Activated naive CD4-positive, alpha-beta T cell treated with anti-CD3 and anti-CD28 coated beads, Interleukin-2, amount 50 U/mL, for 72 hours (primary cell): ENCODE measurements at regions not wholly inside any gene's neighbourhood (a gene's known extent, or its start where the extent isn't known, plus 50 kb on each side); places are given as distances from the start of the nearest gene placed in this dataset.

Experiments used
- ATAC-seq, 2 donors: fragments of 150-1000 bp; cut with Tn5 transposase; 2 replicates each; pipeline ENCODE4 v1.10.0; 2021; ENCODE audit warnings: mild to moderate bottlenecking in 2 of 2, moderate library complexity in 2 of 2
- DNase-seq, 2 donors: peaks; one replicate each; pipeline ENCODE4 v3.0.0; 2021 to 2022; ENCODE audit warnings: low spot score in 2 of 2
- H3K27ac Mint-ChIP-seq, 2 donors: one replicate each; pipeline ENCODE4 v1.8.0; 2022; ENCODE audit warnings: mild to moderate bottlenecking in 2 of 2, mixed read lengths in 2 of 2
- H3K36me3 Mint-ChIP-seq, 2 donors: one replicate each; pipeline ENCODE4 v1.8.0; 2022; ENCODE audit warnings: mixed read lengths in 2 of 2
- H3K9me3 Mint-ChIP-seq, 2 donors: one replicate each; pipeline ENCODE4 v1.8.0; 2022; ENCODE audit warnings: mixed read lengths in 2 of 2

DNA sequence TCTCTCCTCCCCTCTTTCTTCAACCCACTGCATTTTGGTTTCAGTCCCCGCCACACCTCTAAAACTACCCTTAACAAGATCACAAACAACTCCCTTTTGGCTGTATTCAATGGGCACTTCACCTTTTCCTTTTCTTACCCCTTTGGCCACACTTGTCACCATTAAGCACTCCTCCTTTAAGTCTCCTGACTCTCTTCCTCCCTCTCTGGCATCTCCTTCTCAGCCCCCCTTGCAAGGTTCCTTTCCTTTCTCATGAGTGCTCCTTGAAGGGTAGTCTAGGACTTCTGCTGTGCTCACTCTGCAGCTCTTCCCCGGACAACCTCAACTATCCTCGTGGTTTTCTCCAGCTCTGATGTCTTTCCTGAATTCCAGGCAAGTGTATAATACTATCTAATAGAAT is 103.7 kb downstream of the RPL22L1 start:
- Mint-ChIP-seq H3K36me3 (no peaks in the 10 kb centered on the region), H3K27ac (no peak overlapping the region), H3K9me3 (no peaks in the 10 kb centered on the region)
- DNase-seq (no peak), ATAC-seq (no peak)

DNA sequence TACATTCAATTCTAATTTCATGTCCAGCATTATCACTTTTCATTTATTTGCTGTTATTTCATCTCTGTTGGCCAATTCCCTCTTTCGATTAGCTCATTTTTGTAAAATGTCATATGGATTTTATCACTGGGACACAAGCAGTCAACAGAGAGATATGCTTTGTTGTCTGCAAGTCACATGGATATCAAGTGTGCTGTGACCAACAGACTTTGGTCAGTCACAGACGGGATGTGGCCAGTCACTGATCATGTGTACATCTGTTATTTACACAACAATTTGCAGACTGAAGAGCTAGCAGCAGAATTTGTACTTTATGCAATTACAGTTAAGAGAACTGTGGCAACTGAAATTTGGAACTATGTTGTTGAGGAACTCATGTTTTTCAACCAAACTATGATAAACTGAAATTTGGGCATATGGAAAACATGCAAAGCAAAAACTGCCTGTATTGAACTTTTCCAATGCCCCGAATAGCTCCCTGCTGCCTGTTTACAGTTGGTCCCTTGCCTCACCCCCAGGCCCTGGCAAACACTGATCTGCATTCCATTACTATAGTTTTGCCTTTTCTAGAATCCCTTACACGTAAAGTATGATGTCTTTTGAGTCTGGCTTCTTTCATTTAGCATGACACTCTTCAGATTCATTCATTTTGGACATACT is 104.4 kb downstream of the RPL22L1 start:
- ATAC-seq: no peak
- H3K9me3 Mint-ChIP-seq: no peaks in the 10 kb centered on the region
- H3K36me3 Mint-ChIP-seq: no peaks in the 10 kb centered on the region
- H3K27ac Mint-ChIP-seq: no peak overlapping the region
- no peak for DNase-seq

DNA sequence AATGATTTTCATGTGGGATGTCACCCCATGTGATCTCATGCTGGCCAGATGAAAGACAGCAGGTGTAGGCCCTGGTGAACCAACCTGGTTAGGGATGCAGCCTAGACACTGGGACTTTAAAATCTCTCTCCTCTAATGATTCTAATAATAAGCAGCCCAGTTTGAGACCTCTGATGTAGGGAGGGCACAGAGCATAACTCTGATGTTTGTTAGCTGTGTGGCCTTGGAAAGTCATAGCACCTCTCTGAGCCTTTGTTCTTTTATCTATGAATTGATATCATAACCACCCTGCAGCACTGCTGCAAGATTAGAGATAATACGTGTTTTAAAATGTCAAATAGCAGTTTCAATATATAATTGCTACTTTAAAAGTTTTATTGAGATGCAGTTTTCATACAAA is 106.0 kb downstream of the RPL22L1 start:
- no peaks in the 10 kb centered on the region for H3K36me3 Mint-ChIP-seq
- DNase-seq: no peak
- H3K27ac Mint-ChIP-seq: no peak overlapping the region
- ATAC-seq: no peak
- H3K9me3 Mint-ChIP-seq: no peaks in the 10 kb centered on the region

DNA sequence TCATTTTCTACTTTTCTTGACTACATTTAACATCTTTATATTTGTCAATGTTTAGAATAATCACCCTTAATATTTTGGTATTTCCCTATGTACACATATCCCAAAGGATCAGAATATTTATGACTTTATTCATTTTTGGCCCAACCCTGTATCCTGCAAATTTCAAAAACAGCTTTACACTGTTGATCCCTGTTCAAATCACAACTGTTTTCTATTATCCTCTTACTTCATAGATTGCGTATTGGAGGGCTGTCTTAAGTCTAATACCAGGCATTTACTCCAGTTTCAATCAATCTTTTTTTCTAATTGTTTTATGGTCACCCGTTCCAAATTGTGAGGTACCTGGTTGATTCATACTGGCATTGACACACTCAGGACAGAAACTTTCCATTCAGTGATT is 107.9 kb downstream of the RPL22L1 start:
- Mint-ChIP-seq H3K9me3 (no peaks in the 10 kb centered on the region), H3K27ac (no peak overlapping the region), H3K36me3 (no peaks in the 10 kb centered on the region)
- no peak for ATAC-seq
- no peak for DNase-seq

DNA sequence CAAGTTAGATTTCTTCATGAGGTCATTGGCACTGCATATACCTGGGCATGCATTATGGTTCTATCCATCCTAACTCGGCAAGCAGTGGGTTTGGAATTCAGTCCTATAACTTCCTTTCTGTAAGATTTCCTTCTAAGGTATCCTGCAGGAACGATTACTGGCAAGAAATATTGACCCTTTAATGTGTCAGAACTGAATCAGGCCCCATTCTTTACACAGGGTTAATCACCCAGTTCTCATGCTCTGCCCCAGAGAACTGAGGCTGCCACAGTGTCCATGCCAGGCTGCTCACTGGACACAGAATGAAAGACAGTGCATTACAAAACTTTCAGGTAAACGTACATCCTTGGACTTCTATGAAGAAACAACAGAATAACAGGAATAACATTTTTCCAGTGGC is 108.9 kb downstream of the RPL22L1 start:
- H3K27ac Mint-ChIP-seq: no peak overlapping the region

DNA sequence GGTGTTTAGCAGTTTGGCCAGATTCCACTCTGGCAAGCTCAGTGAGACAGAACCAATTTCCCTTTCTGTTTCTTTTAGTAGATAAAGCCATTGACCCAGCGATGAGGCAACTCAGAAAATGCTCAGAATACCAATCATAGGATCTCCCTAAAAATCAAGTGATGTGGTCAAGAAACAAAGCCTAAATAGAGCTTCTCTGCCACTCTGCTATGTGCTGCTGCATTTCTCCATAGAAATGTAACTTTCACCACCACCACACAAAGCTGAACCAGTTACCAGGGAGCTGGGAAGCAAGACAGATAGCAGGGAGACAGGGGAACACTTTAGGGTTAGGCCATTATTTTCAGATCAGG is 109.8 kb downstream of the RPL22L1 start:
- DNase-seq: no peak
- H3K36me3 Mint-ChIP-seq: no peaks in the 10 kb centered on the region
- H3K27ac Mint-ChIP-seq: no peak overlapping the region
- ATAC-seq: no peak
- no peaks in the 10 kb centered on the region for H3K9me3 Mint-ChIP-seq

More for the DNA sequence above, 108.9 kb downstream of the RPL22L1 start:
- Mint-ChIP-seq H3K36me3 (no peaks in the 10 kb centered on the region), H3K9me3 (no peaks in the 10 kb centered on the region)
- ATAC-seq: no peak
- no peak for DNase-seq

DNA sequence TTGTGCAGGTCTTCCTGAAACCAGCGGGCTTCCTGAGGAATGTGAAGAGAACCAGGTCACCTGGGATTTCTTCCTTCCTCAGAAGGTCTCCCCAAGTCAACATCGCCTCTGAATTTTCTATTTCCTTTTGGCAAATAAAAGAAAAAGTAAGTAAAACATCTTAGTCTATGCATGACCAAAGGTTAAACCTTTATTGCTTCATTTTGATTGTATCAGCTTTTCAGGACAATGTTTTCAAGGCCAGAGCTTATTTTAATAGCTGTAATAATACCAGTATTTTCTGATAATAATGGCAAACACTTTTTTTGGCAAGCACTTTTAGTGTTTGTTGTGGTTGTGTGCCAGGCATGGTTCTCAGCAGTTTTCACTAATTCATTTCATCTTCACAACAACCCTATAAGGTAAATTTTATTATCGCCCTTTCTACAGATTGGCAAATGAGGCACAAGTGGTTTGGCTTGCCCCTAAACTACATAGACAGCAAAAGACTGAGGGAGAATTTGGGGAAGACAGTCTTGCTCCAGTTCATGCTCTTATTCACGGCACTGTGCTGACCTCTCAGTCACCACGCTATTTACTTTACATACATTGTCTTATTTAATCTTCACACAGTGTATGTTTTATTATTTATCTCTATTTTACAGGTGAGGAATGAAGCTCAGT is 110.4 kb downstream of the RPL22L1 start:
- Mint-ChIP-seq H3K9me3 (no peaks in the 10 kb centered on the region), H3K36me3 (no peaks in the 10 kb centered on the region), H3K27ac (no peak overlapping the region)
- ATAC-seq: no peak
- no peak for DNase-seq

DNA sequence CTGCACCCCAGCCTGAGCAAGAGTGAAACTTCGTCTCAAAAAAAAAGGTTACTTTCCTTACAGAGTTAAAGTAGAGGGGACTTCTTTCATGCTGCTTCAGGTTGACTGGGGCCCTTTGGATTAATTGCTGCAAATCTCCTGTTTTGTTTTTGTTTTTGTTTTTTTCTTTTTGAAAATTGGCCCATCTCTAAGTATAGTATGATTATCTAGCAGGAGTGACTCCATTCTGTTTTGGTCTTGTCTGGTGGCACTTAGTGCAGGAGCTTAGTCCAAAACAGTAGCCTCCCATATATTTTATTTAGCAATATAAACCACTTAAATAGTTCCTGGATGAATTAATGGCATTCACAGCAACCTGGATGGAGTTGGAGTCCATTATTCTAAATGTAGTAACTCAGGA is 113.0 kb downstream of the RPL22L1 start:
- no peaks in the 10 kb centered on the region for H3K9me3 Mint-ChIP-seq
- no peak for DNase-seq
- ATAC-seq: no peak
- no peak overlapping the region for H3K27ac Mint-ChIP-seq
- H3K36me3 Mint-ChIP-seq: no peaks in the 10 kb centered on the region

DNA sequence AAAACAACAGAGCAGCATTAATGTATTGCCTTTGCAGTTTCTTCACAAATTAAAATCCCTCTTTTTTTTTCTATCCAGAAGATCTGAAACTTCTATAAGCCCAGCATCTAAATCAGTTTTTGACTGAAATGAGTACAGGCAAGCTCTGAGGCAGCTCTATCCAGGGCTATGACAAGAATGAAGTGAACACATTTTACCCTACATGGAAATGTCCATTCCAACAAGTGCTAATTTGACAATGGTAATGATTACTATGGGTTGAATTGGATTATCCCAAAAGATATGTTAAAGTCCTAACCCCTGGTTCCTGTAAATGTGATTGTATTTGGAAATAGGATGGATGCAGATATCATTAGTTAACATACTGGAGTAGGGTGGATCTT is 115.7 kb downstream of the RPL22L1 start:
- ATAC-seq (no peak), DNase-seq (no peak)
- Mint-ChIP-seq H3K27ac (no peak overlapping the region), H3K36me3 (no peaks in the 10 kb centered on the region), H3K9me3 (no peaks in the 10 kb centered on the region)

DNA sequence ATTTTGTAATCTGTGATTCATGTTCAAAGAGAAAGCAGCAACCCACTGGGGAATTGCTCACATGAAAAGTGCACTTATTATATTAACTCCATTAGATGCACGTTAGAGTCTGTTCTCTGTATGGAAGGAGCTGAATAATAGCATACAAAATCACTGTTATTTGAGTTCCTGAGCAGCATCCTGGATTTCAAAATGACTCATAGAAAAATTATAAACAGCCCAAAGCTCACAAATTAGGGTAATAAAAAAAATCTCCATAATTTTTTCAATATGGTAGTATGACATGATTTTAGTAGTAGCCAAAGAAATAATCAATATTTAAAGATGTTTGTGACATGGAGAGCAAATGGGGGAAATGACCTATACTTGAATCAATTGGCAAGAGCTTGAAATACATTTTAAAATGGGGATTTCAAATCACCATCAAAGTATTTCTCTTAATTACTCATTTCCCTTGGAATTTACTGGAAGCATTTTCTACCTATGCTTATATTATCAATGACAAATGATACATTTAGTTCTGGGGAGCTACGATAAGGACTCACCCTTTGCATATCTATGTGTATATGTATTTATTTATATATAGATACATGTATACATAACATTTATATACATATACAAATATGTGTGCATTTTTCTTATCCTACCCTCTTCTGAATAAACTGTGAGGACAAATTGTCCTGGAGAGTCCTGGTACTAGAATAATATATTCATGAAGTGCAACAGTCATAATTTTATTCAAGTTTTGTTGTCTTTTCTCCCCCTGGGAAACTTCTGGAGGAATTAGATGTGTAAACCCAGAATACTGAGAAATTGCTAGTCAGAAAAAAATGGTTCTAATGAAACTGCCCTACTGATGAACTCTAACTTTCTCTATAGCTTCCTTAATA is 116.3 kb downstream of the RPL22L1 start:
- DNase-seq: no peak
- ATAC-seq: no peak
- H3K27ac Mint-ChIP-seq: no peak overlapping the region
- no peaks in the 10 kb centered on the region for H3K36me3 Mint-ChIP-seq
- no peaks in the 10 kb centered on the region for H3K9me3 Mint-ChIP-seq

DNA sequence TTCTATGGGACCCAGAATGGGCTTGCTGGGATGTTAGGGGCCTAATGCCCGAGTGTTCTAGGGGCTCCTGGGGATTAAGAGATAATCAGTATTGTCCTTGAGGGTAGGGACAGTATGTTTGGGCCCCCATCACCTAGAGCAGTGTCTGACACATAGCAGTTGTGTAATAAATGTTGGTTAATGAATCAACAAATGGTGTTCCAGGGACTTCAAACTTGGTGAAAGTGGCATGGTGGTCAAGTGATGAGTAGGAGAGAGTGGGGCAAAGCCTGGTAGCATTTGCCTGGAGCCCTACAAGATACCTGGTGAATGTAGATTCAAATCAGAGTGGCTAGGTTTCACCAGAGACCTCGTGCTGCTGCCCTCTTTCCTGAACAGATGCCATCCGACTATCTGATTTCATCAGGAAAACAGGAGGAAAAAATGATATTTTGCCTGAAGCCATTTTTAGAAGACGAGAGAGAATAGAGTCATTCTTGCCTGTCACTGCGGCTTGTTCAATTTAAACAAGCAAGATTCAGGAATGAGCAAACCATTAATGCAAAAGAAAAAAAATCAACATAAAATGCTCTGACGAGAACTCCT is 117.3 kb downstream of the RPL22L1 start:
- DNase-seq: no peak
- H3K36me3 Mint-ChIP-seq: no peaks in the 10 kb centered on the region
- no peak for ATAC-seq
- no peaks in the 10 kb centered on the region for H3K9me3 Mint-ChIP-seq
- H3K27ac Mint-ChIP-seq: no peak overlapping the region

DNA sequence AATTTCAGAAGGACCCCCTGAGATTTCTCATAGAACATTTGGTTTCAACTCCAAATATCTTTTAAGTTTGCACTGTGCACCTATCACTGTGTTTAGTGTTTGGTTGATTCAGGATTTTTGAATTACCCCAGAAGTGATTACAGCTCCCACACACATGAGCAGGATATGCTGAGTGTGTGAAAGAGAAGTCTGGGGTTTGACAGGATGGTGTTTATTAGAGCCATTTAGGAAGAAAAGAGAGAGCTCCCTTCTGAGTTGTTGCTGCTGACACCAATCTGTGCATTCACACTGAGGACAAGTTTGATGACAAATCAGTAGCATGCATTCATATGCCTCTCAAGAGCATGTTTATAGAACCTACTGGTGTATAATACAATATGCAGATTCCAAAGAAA is 118.1 kb downstream of the RPL22L1 start:
- H3K27ac Mint-ChIP-seq: no peak overlapping the region
- no peaks in the 10 kb centered on the region for H3K36me3 Mint-ChIP-seq
- DNase-seq: no peak
- no peak for ATAC-seq
- no peaks in the 10 kb centered on the region for H3K9me3 Mint-ChIP-seq

DNA sequence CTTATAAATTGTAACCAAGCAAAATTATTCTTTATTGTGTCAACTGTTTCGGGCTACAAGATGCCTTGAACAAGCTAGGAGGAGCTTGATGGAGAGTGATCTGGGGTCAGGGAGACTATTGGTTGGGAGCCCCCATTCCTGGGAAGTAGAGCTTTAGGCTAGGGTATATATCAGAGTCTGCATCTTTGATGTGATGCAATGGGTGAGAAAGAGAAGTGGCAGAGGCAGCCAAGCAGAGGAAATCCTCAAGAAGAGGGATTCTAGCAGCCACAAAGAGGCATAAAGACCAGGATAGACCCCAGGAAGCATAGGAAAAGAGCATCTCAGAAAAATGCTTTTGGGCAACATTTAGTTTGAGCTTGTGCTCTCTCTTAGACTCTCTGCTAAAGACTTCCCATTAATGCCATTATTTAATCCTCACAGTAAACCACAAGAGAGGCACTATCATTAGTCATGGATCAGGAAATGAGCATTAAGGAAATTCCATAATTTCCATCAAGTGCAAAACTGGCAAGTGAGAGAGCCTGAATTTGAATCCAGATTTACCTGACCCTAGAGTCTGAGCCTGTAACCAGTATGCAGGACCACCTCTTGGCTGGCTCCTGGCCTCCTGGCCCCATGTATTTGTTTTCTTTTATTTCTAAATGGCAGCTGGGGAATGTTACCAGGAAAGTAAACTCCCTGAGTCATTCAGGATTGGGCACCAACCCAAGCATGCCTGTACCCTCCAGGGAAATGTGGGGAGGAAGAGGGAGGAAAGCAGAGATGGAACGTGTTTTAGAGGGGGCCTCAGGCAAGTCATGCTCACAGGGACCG is 118.7 kb downstream of the RPL22L1 start:
- Mint-ChIP-seq H3K36me3 (no peaks in the 10 kb centered on the region), H3K9me3 (no peaks in the 10 kb centered on the region), H3K27ac (no peak overlapping the region)
- ATAC-seq: no peak
- DNase-seq: no peak

DNA sequence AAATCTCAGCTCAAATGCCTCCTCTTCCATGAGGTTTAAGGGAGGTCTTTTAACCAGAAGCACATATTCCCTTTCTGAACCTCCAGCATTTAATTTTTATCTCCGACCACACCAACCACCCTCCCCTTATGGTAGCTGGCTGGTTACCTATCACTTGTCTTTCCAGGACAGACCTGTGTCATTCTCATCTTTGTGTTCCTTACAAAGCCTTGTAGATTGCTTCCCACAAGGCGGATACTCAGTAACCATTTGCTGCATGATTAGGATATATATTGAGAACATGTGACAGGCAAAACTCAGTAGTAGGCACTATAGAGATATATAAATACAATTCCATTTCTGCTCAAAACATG is 119.5 kb downstream of the RPL22L1 start:
- DNase-seq (no peak), ATAC-seq (no peak)
- Mint-ChIP-seq H3K9me3 (no peaks in the 10 kb centered on the region), H3K36me3 (no peaks in the 10 kb centered on the region), H3K27ac (no peak overlapping the region)

DNA sequence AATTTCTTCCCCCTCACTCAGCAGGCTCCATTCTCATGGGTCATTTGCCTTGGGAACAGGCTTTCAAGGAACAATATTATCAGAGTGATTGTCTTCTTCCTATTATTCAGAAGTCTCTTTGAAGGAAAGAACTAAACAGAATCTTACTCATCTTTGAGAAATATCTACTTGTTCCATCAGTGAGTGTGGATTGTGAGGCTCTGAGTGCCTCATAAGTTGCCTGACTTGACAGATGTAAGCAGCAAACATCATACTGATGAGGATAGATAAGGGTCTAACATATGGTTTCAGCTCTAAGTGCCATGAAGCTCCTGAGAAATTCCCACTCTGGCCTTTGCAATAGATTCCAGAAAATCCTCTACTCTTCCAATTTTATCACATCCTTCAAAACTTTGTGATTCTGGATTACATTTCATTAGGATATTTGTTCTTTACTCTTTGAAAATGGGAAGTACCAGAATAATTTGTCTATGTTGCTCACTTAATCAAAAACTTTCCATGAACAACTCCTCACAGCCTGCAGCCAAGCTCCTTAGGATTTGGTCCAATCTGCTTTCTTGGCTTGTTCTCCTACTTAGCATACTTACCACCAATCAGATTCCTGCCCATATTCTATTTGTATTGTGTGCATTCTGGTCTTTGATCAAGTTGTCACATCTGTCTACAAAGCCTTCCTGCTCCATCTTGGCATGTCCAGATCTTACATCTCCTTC is 120.1 kb downstream of the RPL22L1 start:
- Mint-ChIP-seq H3K36me3 (no peaks in the 10 kb centered on the region), H3K27ac (no peak overlapping the region), H3K9me3 (no peaks in the 10 kb centered on the region)
- DNase-seq (no peak), ATAC-seq (no peak)

DNA sequence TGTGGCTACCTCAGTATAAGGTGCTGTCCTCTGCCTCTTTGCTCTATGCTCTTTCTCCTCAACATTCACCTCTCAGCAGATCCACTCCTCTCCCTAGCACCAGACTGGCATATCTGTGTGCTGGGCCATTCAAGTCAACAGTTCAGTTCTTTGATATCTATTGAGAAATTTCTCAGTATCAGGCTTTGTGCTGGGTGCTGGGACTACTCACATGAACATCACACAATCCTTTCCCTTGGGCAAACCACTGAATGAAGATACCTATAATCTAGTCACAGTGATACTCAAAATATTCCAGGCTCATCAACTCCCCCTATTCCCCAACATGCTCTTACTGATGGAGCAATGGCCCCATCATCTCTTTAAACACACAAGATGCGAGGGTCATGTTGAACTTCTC is 120.8 kb downstream of the RPL22L1 start:
- H3K9me3 Mint-ChIP-seq: no peaks in the 10 kb centered on the region
- H3K36me3 Mint-ChIP-seq: no peaks in the 10 kb centered on the region
- H3K27ac Mint-ChIP-seq: no peak overlapping the region
- DNase-seq: no peak
- no peak for ATAC-seq
